ENCODE measurements at regions not wholly inside any gene's neighbourhood (a gene's known extent, or its start where the extent isn't known, plus 50 kb on each side); places are given as distances from the start of the nearest gene placed in this dataset.
"Not testable (repeated sequence)": the region's sequence is repeated elsewhere in the genome, so short reads cannot be mapped to it uniquely, and the experiment has no call there.

- H3K4me3 ChIP-seq (ENCODE audit: low read depth, low read length), result no peak overlapping the region
- TF ChIP-seq CTCF (IDR thresholded peaks at IDR 0.05; ENCODE audit: control insufficient read depth, extremely low read depth, insufficient read depth), result no peak
- DNase-seq (ENCODE audit: low read depth), result no peak
These were observed 77.0 kb downstream of the CCDC71L start for GRCh38 chr7:106583706-106584690.

- H3K4me3 ChIP-seq (ENCODE audit: low read depth, low read length), result no peak overlapping the region
- TF ChIP-seq CTCF (IDR thresholded peaks at IDR 0.05; ENCODE audit: control insufficient read depth, extremely low read depth, insufficient read depth), result no peak
- DNase-seq (ENCODE audit: low read depth), result no peak
These were observed 77.9 kb downstream of the CCDC71L start for GRCh38 chr7:106583100-106583499.

GRCh38 chr7:106582365-106582764 lies 78.6 kb downstream of the CCDC71L start:
- DNase-seq (ENCODE audit: low read depth), result no peak
- TF ChIP-seq CTCF (IDR thresholded peaks at IDR 0.05; ENCODE audit: control insufficient read depth, extremely low read depth, insufficient read depth), result no peak
- H3K4me3 ChIP-seq (ENCODE audit: low read depth, low read length), result no peak overlapping the region

GRCh38 chr7:106579086-106579485 lies 81.9 kb downstream of the CCDC71L start:
- H3K4me3 ChIP-seq (ENCODE audit: low read depth, low read length); DNase-seq (ENCODE audit: low read depth): not testable (repeated sequence)

GRCh38 chr7:106575138-106575823 lies 85.7 kb downstream of the CCDC71L start:
- DNase-seq (ENCODE audit: low read depth), result no peak
- no peak for TF ChIP-seq CTCF (IDR thresholded peaks at IDR 0.05; ENCODE audit: control insufficient read depth, extremely low read depth, insufficient read depth)
- no peak overlapping the region for H3K4me3 ChIP-seq (ENCODE audit: low read depth, low read length)

- DNase-seq (ENCODE audit: low read depth), result no peak
- TF ChIP-seq CTCF (IDR thresholded peaks at IDR 0.05; ENCODE audit: control insufficient read depth, extremely low read depth, insufficient read depth), result no peak
- no peak overlapping the region for H3K4me3 ChIP-seq (ENCODE audit: low read depth, low read length)
These were observed 87.2 kb downstream of the CCDC71L start for GRCh38 chr7:106573738-106574137.

- DNase-seq (ENCODE audit: low read depth), result no peak
- TF ChIP-seq CTCF (IDR thresholded peaks at IDR 0.05; ENCODE audit: control insufficient read depth, extremely low read depth, insufficient read depth), result no peak
These were observed 87.8 kb downstream of the CCDC71L start for GRCh38 chr7:106573125-106573663.

More at GRCh38 chr7:106573125-106573663, 87.8 kb downstream of the CCDC71L start:
- H3K4me3 ChIP-seq (ENCODE audit: low read depth, low read length), result no peak overlapping the region

Measured in LNCaP clone FGC (cell line).